ENCODE measurements at regions not wholly inside any gene's neighbourhood (a gene's known extent, or its start where the extent isn't known, plus 50 kb on each side); places are given as distances from the start of the nearest gene placed in this dataset.

DNA sequence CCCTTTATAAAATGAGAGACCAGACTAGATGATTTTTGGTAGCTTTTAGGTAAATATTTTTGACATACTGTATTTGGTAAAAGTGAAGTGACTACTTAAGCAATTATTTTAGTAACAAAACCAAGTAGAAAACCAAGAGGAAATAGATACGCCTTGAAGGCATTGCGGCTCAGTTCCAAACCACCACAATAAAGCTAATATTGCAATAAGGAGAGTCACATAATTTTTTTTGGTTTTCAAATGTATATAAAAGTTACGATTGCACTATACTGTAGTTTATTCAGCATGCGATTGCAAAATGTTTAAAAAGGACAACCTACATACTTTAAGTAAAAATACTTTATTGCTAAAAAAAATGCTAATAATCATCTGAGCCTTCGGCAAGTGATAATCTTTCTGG, 581.7 kb upstream of the POT1 start:
- TF ChIP-seq, protein P1, sequence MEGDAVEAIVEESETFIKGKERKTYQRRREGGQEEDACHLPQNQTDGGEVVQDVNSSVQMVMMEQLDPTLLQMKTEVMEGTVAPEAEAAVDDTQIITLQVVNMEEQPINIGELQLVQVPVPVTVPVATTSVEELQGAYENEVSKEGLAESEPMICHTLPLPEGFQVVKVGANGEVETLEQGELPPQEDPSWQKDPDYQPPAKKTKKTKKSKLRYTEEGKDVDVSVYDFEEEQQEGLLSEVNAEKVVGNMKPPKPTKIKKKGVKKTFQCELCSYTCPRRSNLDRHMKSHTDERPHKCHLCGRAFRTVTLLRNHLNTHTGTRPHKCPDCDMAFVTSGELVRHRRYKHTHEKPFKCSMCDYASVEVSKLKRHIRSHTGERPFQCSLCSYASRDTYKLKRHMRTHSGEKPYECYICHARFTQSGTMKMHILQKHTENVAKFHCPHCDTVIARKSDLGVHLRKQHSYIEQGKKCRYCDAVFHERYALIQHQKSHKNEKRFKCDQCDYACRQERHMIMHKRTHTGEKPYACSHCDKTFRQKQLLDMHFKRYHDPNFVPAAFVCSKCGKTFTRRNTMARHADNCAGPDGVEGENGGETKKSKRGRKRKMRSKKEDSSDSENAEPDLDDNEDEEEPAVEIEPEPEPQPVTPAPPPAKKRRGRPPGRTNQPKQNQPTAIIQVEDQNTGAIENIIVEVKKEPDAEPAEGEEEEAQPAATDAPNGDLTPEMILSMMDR (IDR thresholded peaks at IDR 0.05), result no peak
- TF ChIP-seq ZFX (IDR thresholded peaks at IDR 0.05; ENCODE audit: borderline replicate concordance), result no peak
